ENCODE measurements at regions not wholly inside any gene's neighbourhood (a gene's known extent, or its start where the extent isn't known, plus 50 kb on each side); places are given as distances from the start of the nearest gene placed in this dataset.
"Not testable (repeated sequence)": the region's sequence is repeated elsewhere in the genome, so short reads cannot be mapped to it uniquely, and the experiment has no call there.

GRCh38 chr12:89160716-89161123 lies 191.6 kb downstream of the DUSP6 start:
- no peaks in the 10 kb centered on the region for H3K36me3 ChIP-seq (ENCODE audit: insufficient read depth, low read length)
- H3K4me1 ChIP-seq (ENCODE audit: control insufficient read depth, insufficient read depth, low read length, unreplicated experiment) = peaks cover 60% of the 10 kb centered on the region
- H3K4me3 ChIP-seq (ENCODE audit: low read depth, low read length) = peak overlapping the region; percentile 25; the same call in 1 of the 2 replicates
- peak overlapping the region; percentile 97 for H3K27ac ChIP-seq (ENCODE audit: low read depth, low read length)
- H3K27me3 ChIP-seq (ENCODE audit: insufficient read depth, low read length) = no peaks in the 10 kb centered on the region
- no peaks in the 10 kb centered on the region for H3K79me2 ChIP-seq (ENCODE audit: control insufficient read depth, insufficient read depth, low read length, unreplicated experiment)
- peak overlapping the region; percentile 34 for H2AFZ ChIP-seq (ENCODE audit: low read length, unreplicated experiment)

GRCh38 chr12:89157413-89157812 lies 194.9 kb downstream of the DUSP6 start:
- Histone ChIP-seq H2AFZ (ENCODE audit: low read length, unreplicated experiment) (no peak overlapping the region), H3K27me3 (ENCODE audit: insufficient read depth, low read length) (no peaks in the 10 kb centered on the region), H3K27ac (ENCODE audit: low read depth, low read length) (peak overlapping the region; percentile 93), H3K4me1 (ENCODE audit: control insufficient read depth, insufficient read depth, low read length, unreplicated experiment) (peaks cover 47% of the 10 kb centered on the region), H3K79me2 (ENCODE audit: control insufficient read depth, insufficient read depth, low read length, unreplicated experiment) (no peaks in the 10 kb centered on the region), H3K36me3 (ENCODE audit: insufficient read depth, low read length) (no peaks in the 10 kb centered on the region), H3K4me3 (ENCODE audit: low read depth, low read length) (no peak overlapping the region)

- Histone ChIP-seq H3K36me3 (ENCODE audit: insufficient read depth, low read length) (no peaks in the 10 kb centered on the region), H2AFZ (ENCODE audit: low read length, unreplicated experiment) (peak overlapping the region; percentile 41), H3K4me3 (ENCODE audit: low read depth, low read length) (peak overlapping the region; percentile 46; the same call in 1 of the 2 replicates), H3K27me3 (ENCODE audit: insufficient read depth, low read length) (no peaks in the 10 kb centered on the region), H3K27ac (ENCODE audit: low read depth, low read length) (peak overlapping the region; percentile 93), H3K4me1 (ENCODE audit: control insufficient read depth, insufficient read depth, low read length, unreplicated experiment) (peaks cover 42% of the 10 kb centered on the region), H3K79me2 (ENCODE audit: control insufficient read depth, insufficient read depth, low read length, unreplicated experiment) (no peaks in the 10 kb centered on the region)
Measured at GRCh38 chr12:89156862-89157262, 195.4 kb downstream of the DUSP6 start.

GRCh38 chr12:89156340-89156739 lies 196.0 kb downstream of the DUSP6 start:
- no peaks in the 10 kb centered on the region for H3K79me2 ChIP-seq (ENCODE audit: control insufficient read depth, insufficient read depth, low read length, unreplicated experiment)
- H3K27me3 ChIP-seq (ENCODE audit: insufficient read depth, low read length) = no peaks in the 10 kb centered on the region
- peaks cover 36% of the 10 kb centered on the region for H3K4me1 ChIP-seq (ENCODE audit: control insufficient read depth, insufficient read depth, low read length, unreplicated experiment)
- peak overlapping the region; percentile 46; the same call in 1 of the 2 replicates for H3K4me3 ChIP-seq (ENCODE audit: low read depth, low read length)
- H3K36me3 ChIP-seq (ENCODE audit: insufficient read depth, low read length) = no peaks in the 10 kb centered on the region
- H3K27ac ChIP-seq (ENCODE audit: low read depth, low read length) = peak overlapping the region; percentile 93
- H2AFZ ChIP-seq (ENCODE audit: low read length, unreplicated experiment) = peak overlapping the region; percentile 41

GRCh38 chr12:89155826-89156225 lies 196.5 kb downstream of the DUSP6 start:
- H3K4me1 ChIP-seq (ENCODE audit: control insufficient read depth, insufficient read depth, low read length, unreplicated experiment) = peaks cover 31% of the 10 kb centered on the region
- peak overlapping the region; percentile 41 for H2AFZ ChIP-seq (ENCODE audit: low read length, unreplicated experiment)
- H3K4me3 ChIP-seq (ENCODE audit: low read depth, low read length) = no peak overlapping the region
- no peaks in the 10 kb centered on the region for H3K27me3 ChIP-seq (ENCODE audit: insufficient read depth, low read length)
- no peaks in the 10 kb centered on the region for H3K36me3 ChIP-seq (ENCODE audit: insufficient read depth, low read length)
- peak overlapping the region; percentile 93 for H3K27ac ChIP-seq (ENCODE audit: low read depth, low read length)
- no peaks in the 10 kb centered on the region for H3K79me2 ChIP-seq (ENCODE audit: control insufficient read depth, insufficient read depth, low read length, unreplicated experiment)

- H3K27me3 ChIP-seq (ENCODE audit: insufficient read depth, low read length) = no peaks in the 10 kb centered on the region
- H3K27ac ChIP-seq (ENCODE audit: low read depth, low read length) = peak overlapping the region; percentile 93; the same call in 1 of the 2 replicates
- no peaks in the 10 kb centered on the region for H3K36me3 ChIP-seq (ENCODE audit: insufficient read depth, low read length)
- H3K79me2 ChIP-seq (ENCODE audit: control insufficient read depth, insufficient read depth, low read length, unreplicated experiment) = no peaks in the 10 kb centered on the region
- no peak overlapping the region for H3K4me3 ChIP-seq (ENCODE audit: low read depth, low read length)
- peak overlapping the region; percentile 19 for H2AFZ ChIP-seq (ENCODE audit: low read length, unreplicated experiment)
- H3K4me1 ChIP-seq (ENCODE audit: control insufficient read depth, insufficient read depth, low read length, unreplicated experiment) = peaks cover 24% of the 10 kb centered on the region
Measured at GRCh38 chr12:89154743-89155499, 197.4 kb downstream of the DUSP6 start.

GRCh38 chr12:89153341-89153740 lies 199.0 kb downstream of the DUSP6 start:
- peaks cover 22% of the 10 kb centered on the region for H3K4me1 ChIP-seq (ENCODE audit: control insufficient read depth, insufficient read depth, low read length, unreplicated experiment)
- H3K79me2 ChIP-seq (ENCODE audit: control insufficient read depth, insufficient read depth, low read length, unreplicated experiment) = no peaks in the 10 kb centered on the region
- no peaks in the 10 kb centered on the region for H3K27me3 ChIP-seq (ENCODE audit: insufficient read depth, low read length)
- no peak overlapping the region for H2AFZ ChIP-seq (ENCODE audit: low read length, unreplicated experiment)
- no peak overlapping the region for H3K27ac ChIP-seq (ENCODE audit: low read depth, low read length)
- no peak overlapping the region for H3K4me3 ChIP-seq (ENCODE audit: low read depth, low read length)
- H3K36me3 ChIP-seq (ENCODE audit: insufficient read depth, low read length) = no peaks in the 10 kb centered on the region

GRCh38 chr12:89151536-89151935 lies 200.8 kb downstream of the DUSP6 start:
- Histone ChIP-seq H3K27ac (ENCODE audit: low read depth, low read length) (no peak overlapping the region), H3K4me1 (ENCODE audit: control insufficient read depth, insufficient read depth, low read length, unreplicated experiment) (peaks cover 9% of the 10 kb centered on the region), H3K36me3 (ENCODE audit: insufficient read depth, low read length) (no peaks in the 10 kb centered on the region), H2AFZ (ENCODE audit: low read length, unreplicated experiment) (peak overlapping the region; percentile 38), H3K27me3 (ENCODE audit: insufficient read depth, low read length) (no peaks in the 10 kb centered on the region), H3K4me3 (ENCODE audit: low read depth, low read length) (no peak overlapping the region), H3K79me2 (ENCODE audit: control insufficient read depth, insufficient read depth, low read length, unreplicated experiment) (no peaks in the 10 kb centered on the region)

GRCh38 chr12:89150789-89151188 lies 201.5 kb downstream of the DUSP6 start:
- H3K36me3 ChIP-seq (ENCODE audit: insufficient read depth, low read length); H3K4me1 ChIP-seq (ENCODE audit: control insufficient read depth, insufficient read depth, low read length, unreplicated experiment); H3K27me3 ChIP-seq (ENCODE audit: insufficient read depth, low read length); H3K4me3 ChIP-seq (ENCODE audit: low read depth, low read length); H3K27ac ChIP-seq (ENCODE audit: low read depth, low read length); H3K79me2 ChIP-seq (ENCODE audit: control insufficient read depth, insufficient read depth, low read length, unreplicated experiment); H2AFZ ChIP-seq (ENCODE audit: low read length, unreplicated experiment): not testable (repeated sequence)

- peak overlapping the region; percentile 35; the same call in 1 of the 2 replicates for H3K27ac ChIP-seq (ENCODE audit: low read depth, low read length)
- peaks cover 38% of the 10 kb centered on the region for H3K4me1 ChIP-seq (ENCODE audit: control insufficient read depth, insufficient read depth, low read length, unreplicated experiment)
- H3K4me3 ChIP-seq (ENCODE audit: low read depth, low read length) = no peak overlapping the region
- H3K79me2 ChIP-seq (ENCODE audit: control insufficient read depth, insufficient read depth, low read length, unreplicated experiment) = no peaks in the 10 kb centered on the region
- no peaks in the 10 kb centered on the region for H3K27me3 ChIP-seq (ENCODE audit: insufficient read depth, low read length)
- H2AFZ ChIP-seq (ENCODE audit: low read length, unreplicated experiment) = peak overlapping the region; percentile 44
- H3K36me3 ChIP-seq (ENCODE audit: insufficient read depth, low read length) = no peaks in the 10 kb centered on the region
Measured at GRCh38 chr12:89140602-89141238, 211.6 kb downstream of the DUSP6 start.

GRCh38 chr12:89140141-89140540 lies 212.2 kb downstream of the DUSP6 start:
- no peak overlapping the region for H2AFZ ChIP-seq (ENCODE audit: low read length, unreplicated experiment)
- H3K36me3 ChIP-seq (ENCODE audit: insufficient read depth, low read length) = no peaks in the 10 kb centered on the region
- peaks cover 44% of the 10 kb centered on the region for H3K4me1 ChIP-seq (ENCODE audit: control insufficient read depth, insufficient read depth, low read length, unreplicated experiment)
- H3K27ac ChIP-seq (ENCODE audit: low read depth, low read length) = peak overlapping the region; percentile 35; the same call in 1 of the 2 replicates
- H3K4me3 ChIP-seq (ENCODE audit: low read depth, low read length) = no peak overlapping the region
- H3K79me2 ChIP-seq (ENCODE audit: control insufficient read depth, insufficient read depth, low read length, unreplicated experiment) = no peaks in the 10 kb centered on the region
- no peaks in the 10 kb centered on the region for H3K27me3 ChIP-seq (ENCODE audit: insufficient read depth, low read length)
